Testis (tissue), 2 donors: ENCODE measurements at regions not wholly inside any gene's neighbourhood (a gene's known extent, or its start where the extent isn't known, plus 50 kb on each side); places are given as distances from the start of the nearest gene placed in this dataset.
"Not testable (repeated sequence)": the region's sequence is repeated elsewhere in the genome, so short reads cannot be mapped to it uniquely, and the experiment has no call there.

Experiments
- DNase-seq: peaks from one replicate; pipeline ENCODE4 v3.0.0-alpha.2; 2019
- H3K27ac ChIP-seq, 2 donors: fragments of 200-600 bp; sonication (generic); one replicate each; pipeline ENCODE4 v1.5.1; 2019
- H3K27me3 ChIP-seq: fragments of 200-600 bp; sonication (generic); one replicate; pipeline ENCODE4 v1.5.1; 2019
- H3K36me3 ChIP-seq: fragments of 200-600 bp; sonication (generic); one replicate; pipeline ENCODE4 v1.5.1; 2017; ENCODE audit warnings: low read depth; ENCODE audit errors: missing control alignments
- H3K4me1 ChIP-seq: fragments of 200-600 bp; sonication (generic); one replicate; pipeline ENCODE4 v1.5.1; 2019
- H3K4me3 ChIP-seq, 2 donors: fragments of 200-600 bp; sonication (generic); one replicate each; pipeline ENCODE4 v1.5.1; 2017 to 2019
- H3K9me3 ChIP-seq: fragments of 200-600 bp; sonication (generic); one replicate; pipeline ENCODE4 v1.5.1; 2017
- CTCF ChIP-seq, 3 experiments: fragments of 450-650 bp in 2 of 3; fragments of 200-600 bp in 1 of 3; sonication (generic) in 1 of 3; IDR thresholded peaks; one replicate each; pipeline ENCODE4 v1.5.1; 2016 to 2019; ENCODE audit warnings: antibody characterized with exemption in 3 of 3, mild to moderate bottlenecking in 2 of 3, moderate library complexity in 1 of 3
- POLR2A ChIP-seq: fragments of 450-650 bp; IDR thresholded peaks from one replicate; pipeline ENCODE4 v1.6.1; 2017; ENCODE audit warnings: antibody characterized with exemption, mild to moderate bottlenecking, moderate library complexity
- whole genome bisulfite sequencing, 2 donors: methylation state at CpG; one replicate each; pipeline ENCODE4 v1.1.5; 2018; 5-methylcytosine and 5-hydroxymethylcytosine counted together
- intact Hi-C: fragments of 100-400 bp; cut with DNase I; formaldehyde crosslinking; loops from one replicate; pipeline ENCODE4 v1.15.1; 2023; ENCODE audit warnings: low total_unique reads

- 65 to 70% methylated on average over 5 of the region's 5 CpGs for WGBS, 2 donors
- intact Hi-C loops = no loop called here
- no peak overlapping the region for H3K27ac ChIP-seq
- no peak overlapping the region for H3K4me3 ChIP-seq
- no peaks in the 10 kb centered on the region for H3K4me1 ChIP-seq
- H3K36me3 ChIP-seq = no peaks in the 10 kb centered on the region
- no peak for DNase-seq
- no peaks in the 10 kb centered on the region for H3K9me3 ChIP-seq
- TF ChIP-seq POLR2A (no peak), CTCF (IDR thresholded peaks at IDR 0.05) (no peak)
- H3K27me3 ChIP-seq = no peaks in the 10 kb centered on the region
Measured at GRCh38 chr1:238438311-238439270, 547.9 kb upstream of the ZP4 start.

- H3K4me3 ChIP-seq, intact Hi-C loops, H3K4me1 ChIP-seq, H3K9me3 ChIP-seq, H3K27ac ChIP-seq, H3K27me3 ChIP-seq, H3K36me3 ChIP-seq, DNase-seq: not testable (repeated sequence)
- 63 to 83% methylated on average over 2 of the region's 2 CpGs for WGBS, 2 donors
Measured at GRCh38 chr1:238429703-238430102, 539.0 kb upstream of the ZP4 start.

- intact Hi-C loops = no loop called here
- no peak for DNase-seq
- Histone ChIP-seq H3K27ac (no peak overlapping the region), H3K4me3 (no peak overlapping the region), H3K36me3 (no peaks in the 10 kb centered on the region), H3K4me1 (no peaks in the 10 kb centered on the region), H3K9me3 (no peaks in the 10 kb centered on the region), H3K27me3 (no peaks in the 10 kb centered on the region)
- TF ChIP-seq CTCF (IDR thresholded peaks at IDR 0.05) (no peak), POLR2A (no peak)
- 74 to 77% methylated on average over 3 of the region's 3 CpGs for WGBS, 2 donors
Measured at GRCh38 chr1:238419209-238419608, 528.5 kb upstream of the ZP4 start.

- no peak for DNase-seq
- H3K27ac ChIP-seq = no peak overlapping the region
- 56 to 57% methylated on average over 5 of the region's 5 CpGs for WGBS, 2 donors
- H3K4me1 ChIP-seq = no peaks in the 10 kb centered on the region
- no peaks in the 10 kb centered on the region for H3K36me3 ChIP-seq
- no peaks in the 10 kb centered on the region for H3K27me3 ChIP-seq
- intact Hi-C loops = no loop called here
- TF ChIP-seq POLR2A = no peak
- no peak for TF ChIP-seq CTCF (IDR thresholded peaks at IDR 0.05)
- no peaks in the 10 kb centered on the region for H3K9me3 ChIP-seq
- H3K4me3 ChIP-seq = no peak overlapping the region
Measured at GRCh38 chr1:238409932-238410331, 519.2 kb upstream of the ZP4 start.

- intact Hi-C loops = no loop called here
- 88 to 89% methylated on average over 3 of the region's 3 CpGs for WGBS, 2 donors
- Histone ChIP-seq H3K27me3 (no peaks in the 10 kb centered on the region), H3K9me3 (no peaks in the 10 kb centered on the region), H3K27ac (no peak overlapping the region), H3K4me1 (no peaks in the 10 kb centered on the region), H3K4me3 (no peak overlapping the region), H3K36me3 (no peaks in the 10 kb centered on the region)
- DNase-seq = no peak
- TF ChIP-seq CTCF (IDR thresholded peaks at IDR 0.05) (no peak), POLR2A (no peak)
Measured at GRCh38 chr1:238409191-238409850, 518.6 kb upstream of the ZP4 start.
